HG03175 (cell line): ENCODE measurements at regions not wholly inside any gene's neighbourhood (a gene's known extent, or its start where the extent isn't known, plus 50 kb on each side); places are given as distances from the start of the nearest gene placed in this dataset.
"Not testable (repeated sequence)": the region's sequence is repeated elsewhere in the genome, so short reads cannot be mapped to it uniquely, and the experiment has no call there.

Experiments used
- ATAC-seq: cut with Tn5 transposase; IDR thresholded peaks from one replicate; pipeline ENCODE4 v1.9.1; 2021; ENCODE audit warnings: mild to moderate bottlenecking, moderate library complexity; ENCODE audit not compliant: unreplicated experiment

DNA sequence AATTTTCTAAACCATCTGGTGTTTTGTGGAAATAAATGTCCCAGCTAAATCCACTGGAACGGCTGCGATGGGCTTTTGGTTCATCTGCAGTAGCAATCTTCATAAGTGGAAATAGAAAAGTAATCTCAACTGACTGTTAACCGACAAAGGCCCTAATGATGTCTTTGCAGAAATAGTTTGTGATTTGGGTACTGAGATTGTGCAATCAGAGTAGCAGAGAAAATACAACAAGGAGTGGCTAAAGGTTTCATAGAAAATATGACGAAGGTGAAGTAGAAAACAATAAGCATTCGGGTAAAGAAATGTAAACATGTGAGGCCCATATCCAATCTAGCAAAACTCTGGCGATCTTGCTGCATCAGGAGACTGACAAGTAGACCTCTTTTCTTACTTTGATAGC is 262.6 kb upstream of the MCTP2 start:
- ATAC-seq, result no peak

DNA sequence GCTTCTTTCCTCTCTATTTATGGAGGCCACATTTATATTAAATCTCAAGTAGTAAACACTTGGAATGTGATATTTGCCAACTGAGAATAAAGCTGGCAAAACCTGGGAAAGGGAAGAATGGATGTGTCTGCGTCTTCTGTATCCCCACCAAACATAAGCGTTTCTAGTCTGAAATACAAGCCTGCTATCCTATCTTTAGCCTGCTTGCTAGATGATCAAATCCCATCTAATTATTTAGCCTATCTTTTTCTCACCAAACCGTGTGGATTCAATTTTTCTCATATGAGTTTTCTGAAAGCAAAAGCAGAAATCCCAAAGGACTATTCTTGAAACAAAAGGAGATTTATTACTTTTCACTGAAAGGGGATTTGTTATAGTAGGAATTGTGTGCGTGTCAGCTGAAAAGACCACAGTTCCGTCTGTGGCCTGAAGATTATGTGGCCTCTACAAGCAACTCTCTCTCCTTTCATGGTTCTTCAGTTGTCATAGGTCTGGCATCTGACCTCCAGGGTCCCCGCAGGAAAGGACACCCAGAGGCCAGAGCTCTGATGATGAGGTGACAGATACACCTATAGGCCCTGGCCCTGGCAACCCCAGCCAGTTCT is 266.0 kb upstream of the MCTP2 start:
- no peak for ATAC-seq

DNA sequence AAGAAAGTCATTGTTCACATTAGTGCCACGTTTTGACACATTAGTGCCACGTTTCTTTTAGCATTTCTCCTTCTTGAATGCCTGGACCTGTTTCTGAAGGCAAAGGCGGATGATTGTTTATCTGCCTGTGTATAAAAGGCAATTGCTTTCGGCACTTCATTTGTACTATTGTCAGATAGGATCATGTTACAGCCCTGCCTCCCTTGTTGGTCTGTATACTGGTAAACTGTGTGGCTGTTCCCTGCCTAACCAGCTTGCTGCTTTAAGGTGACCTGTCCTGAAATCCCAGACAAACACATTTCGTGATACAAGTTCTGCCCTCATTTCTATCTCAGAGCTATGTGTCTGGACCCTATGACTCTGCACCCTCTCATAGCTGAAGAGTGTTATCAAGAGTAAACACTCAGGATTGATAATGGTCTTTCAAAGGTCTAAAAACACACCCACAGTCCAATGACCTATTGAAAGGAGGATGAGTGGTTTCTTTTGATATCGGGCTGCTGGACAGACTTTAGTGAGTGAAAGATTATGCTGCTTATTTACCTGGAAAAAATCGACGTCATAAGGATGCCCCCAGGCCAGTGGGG is 276.3 kb upstream of the MCTP2 start:
- no peak for ATAC-seq

DNA sequence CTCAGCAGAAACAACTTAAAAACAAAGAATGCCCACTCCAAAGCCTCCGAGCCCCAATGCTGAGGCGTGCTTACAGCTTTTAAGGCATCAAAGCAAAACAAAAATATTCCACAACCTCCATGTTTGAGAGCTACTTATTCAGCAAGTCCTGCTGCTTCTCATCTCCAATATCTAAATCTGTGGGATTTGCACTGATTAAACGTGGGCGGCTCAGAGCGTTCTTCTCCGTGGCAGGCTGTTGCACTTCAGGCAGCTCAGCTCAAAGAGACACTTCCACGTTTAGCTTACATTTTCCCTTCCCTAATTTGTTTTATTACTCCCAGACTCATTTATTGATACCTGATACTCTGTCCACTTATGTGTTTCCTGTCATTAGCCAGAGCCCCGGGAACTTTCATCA is 282.6 kb upstream of the MCTP2 start:
- no peak for ATAC-seq

DNA sequence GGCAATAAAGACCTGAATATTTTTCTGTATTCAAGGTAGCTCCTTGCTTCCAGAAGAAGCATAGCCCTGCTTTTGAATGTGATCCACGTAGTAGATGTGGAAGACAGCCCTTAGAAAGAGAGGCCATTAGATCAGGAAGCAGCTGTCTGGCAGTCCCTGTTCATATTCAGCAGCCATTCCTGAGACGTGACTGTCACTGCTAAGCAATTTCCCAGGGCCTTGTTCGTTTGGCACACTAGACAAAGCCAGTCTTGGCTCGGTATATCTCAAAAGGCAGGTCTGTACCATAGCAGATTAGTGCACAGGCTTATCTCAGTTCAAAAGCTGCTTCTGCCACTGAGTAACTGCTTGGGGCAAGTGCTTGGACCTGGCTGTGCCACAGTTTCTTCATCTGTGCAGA is 287.8 kb upstream of the MCTP2 start:
- ATAC-seq, result no peak

DNA sequence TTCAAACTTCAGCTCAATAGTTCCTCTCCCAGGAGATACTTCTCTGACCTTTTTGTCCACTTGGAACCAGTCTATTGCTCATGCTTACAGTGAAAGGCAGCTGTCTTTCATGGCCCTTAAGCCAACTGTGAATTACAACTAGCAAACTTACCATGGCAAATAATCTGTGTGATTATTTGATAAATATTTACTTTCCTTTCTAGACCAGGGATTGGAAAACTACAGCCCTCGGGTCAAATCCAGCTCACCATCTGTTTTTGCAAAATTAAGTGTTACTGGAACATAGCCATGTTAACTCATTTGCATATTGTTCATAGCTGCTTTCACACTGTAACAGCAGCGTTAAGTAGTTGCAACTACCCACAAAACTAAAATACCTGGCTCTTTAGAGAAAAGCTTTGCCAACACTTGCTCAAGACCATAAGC is 289.1 kb upstream of the MCTP2 start:
- no peak for ATAC-seq

DNA sequence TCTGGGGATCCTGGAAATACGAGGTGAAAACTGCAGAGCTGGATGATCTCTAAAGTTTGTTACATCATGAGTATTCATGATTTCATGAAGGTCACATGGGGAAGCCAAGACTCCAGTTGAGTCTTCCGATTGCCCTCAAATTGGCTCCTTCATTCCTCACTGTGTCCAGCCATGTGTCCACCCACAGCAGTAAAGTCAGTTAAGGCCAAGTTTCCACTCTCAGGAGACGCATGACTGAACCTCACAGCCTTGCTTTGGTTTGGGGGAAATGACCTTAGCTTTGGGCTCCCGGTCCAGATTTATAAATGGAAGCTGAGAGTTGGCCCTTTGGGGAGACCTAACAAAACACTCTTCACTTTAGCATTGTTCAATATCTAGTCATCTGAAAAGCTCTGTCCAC is 289.7 kb upstream of the MCTP2 start:
- no peak for ATAC-seq

DNA sequence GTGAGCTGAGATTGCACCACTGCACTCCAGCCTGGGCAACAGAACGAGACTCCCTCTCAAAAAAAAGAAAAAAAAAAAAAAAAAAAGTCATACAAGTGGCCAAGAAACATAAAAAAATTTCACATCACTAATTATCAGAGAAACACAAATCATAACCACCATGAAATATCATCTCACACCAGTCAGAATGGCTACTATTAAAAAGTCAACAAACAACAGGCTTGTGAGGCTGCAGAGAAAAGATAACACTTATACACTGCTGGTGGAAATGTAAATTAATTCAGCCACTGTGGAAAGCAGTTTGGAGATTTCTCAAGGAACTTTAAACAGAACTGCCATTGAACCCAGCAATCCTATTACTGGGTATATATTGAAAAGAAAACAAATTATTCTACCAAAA is 291.1 kb upstream of the MCTP2 start:
- no peak for ATAC-seq

DNA sequence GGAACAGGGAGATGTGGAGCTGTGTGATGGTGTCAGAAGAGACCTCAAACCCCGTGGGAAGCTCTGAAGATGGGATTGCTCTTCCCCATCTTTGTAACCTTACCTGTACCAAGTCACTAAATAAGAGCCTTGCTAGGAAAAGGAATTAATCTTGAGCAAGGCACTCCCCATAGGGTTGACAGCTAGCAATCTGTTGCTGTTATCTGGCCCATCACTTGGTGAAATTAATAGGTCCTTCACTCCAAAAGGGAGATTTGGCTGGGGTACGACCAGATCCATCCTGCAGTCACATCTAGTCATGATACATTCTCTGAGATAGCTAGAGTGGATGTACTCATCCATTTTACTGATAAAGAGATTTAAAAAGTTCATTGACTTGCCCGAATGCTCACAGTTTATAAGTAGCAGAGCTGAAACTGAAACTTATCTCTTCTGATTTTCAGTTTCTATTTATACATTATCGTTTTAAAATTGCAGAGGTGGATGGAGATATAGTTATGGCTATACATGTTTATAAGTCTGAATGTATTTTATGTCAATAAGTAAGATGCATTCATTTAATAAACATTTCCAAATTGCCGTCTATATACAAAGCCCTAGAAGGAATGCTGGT is 299.1 kb upstream of the MCTP2 start:
- peak; percentile 91 for ATAC-seq

DNA sequence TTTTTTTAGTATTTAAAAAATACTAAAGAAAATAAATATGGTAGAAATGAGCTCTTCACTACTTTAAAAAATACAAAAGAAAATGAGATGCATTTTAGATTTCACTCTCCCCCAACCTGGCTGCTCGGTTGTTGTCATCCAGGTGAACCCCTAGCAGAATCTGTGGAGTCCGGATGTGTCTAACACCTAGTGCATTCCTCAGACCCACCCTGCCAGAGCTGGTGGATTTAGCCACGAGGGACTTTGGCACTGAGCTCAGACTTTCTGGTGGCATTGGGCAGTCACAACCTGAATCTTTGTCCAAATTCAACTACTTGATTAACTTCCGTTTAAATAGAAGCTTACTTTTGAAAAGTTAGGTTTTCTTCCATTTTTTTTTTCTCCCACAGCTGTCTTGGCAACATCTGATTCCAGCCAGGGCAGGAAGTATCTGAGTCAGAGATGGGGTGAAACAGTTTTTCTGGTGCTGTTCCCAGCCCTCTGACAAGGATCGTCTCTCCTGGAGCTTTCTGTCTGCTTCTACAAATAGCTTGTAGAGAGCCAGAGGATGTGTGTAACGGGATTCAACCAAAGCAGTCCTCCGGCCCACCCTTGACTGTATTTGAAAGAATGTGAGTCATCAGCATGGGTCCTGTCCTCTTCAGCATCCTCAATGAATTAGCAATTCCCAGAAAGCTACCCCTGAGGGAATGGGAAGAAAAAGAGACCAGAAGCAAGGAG is 301.8 kb upstream of the MCTP2 start:
- no peak for ATAC-seq

DNA sequence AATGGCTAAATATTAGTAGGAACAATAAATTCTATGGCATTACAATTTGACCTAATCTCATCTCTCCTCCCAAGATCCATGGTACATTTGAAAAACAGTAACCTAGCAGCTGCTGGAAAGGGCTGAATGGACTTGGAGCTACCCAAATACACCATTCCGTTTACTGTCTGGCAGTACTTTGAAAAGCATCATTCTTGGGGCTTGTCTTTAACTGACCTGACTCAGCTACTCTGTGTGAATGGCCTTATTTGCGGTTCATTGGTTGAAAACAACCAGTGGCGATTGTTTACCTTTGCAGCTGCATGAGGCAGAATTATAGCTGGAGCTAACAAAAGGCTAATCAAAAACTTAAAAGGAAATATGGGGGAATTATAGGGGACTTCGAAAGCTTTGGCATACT is 311.2 kb upstream of the MCTP2 start:
- ATAC-seq, result no peak

DNA sequence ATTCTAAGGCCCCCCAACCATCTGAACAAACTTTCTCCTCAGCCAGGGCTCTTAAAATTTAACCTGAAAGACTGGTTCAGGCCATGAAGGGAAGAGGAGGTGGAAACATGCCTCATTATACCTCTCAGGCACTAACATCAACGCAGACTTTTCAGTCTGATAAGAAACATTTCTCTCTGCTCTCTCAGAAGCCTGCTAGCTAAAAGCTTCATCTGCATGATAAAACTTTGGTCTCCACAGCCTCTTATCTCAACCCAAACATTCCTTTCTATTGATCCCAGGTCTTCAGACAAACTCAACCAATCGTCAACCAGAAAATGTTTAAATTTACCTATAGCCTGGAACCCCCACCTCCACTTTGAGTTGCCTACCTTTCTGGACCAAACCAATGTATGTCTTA is 312.6 kb upstream of the MCTP2 start:
- ATAC-seq, result not testable (repeated sequence)

DNA sequence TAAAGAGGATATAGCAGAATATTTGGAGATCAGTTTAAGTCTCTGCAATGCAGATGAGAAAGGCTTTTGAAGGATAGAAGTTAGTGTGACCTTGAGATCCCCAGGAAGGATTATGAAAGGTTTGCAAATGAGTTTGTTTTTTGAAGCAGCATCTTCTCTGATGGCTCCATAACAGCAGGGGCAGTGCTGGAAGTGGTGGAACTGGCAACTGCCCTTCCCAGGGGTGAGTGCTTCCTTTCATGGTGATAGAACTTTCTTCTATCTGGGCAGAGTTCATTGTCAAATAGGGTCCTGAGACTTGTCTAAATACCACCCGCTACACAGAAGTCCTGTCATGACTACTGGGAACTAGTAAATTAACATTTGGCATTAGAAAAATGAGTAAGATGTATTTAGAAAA is 314.2 kb upstream of the MCTP2 start:
- ATAC-seq, result no peak

DNA sequence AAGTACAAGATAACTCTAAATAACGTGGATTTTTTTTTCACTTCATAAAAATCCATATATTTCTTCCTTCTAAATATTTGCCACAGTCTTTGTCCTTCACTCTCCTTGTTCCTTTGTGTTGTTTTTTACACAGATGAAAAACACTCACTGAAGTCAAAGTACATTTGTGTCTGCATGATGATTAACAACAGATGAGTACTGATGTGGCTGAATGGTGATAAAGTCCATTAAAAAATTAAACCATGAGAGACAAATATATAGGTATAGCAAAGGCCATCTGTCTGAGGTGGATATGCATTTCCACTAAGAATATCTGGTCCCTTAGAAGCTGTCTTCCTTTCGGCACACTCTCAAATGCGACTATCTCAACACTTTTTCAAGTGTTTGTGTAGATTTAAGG is 317.5 kb upstream of the MCTP2 start:
- no peak for ATAC-seq

DNA sequence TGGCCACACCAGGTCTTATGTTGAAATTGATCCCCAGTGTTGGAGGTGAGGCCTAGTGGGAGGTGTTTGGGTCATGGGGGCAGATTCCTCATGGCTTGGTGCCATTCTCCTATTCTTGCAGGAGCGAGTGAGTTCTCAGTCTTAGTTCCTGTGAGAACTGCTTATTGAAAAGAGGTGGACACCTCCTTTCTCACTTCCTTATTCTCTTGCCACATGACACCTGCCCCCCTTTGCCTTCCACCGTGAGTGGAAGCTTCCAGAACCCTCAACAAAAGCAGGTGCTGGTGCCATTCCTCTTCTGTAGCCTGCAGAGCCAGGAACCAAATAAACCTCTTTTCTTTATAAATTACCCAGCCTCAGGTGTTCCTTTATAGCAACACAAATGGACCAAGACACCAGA is 318.1 kb upstream of the MCTP2 start:
- ATAC-seq, result peak; percentile 78

DNA sequence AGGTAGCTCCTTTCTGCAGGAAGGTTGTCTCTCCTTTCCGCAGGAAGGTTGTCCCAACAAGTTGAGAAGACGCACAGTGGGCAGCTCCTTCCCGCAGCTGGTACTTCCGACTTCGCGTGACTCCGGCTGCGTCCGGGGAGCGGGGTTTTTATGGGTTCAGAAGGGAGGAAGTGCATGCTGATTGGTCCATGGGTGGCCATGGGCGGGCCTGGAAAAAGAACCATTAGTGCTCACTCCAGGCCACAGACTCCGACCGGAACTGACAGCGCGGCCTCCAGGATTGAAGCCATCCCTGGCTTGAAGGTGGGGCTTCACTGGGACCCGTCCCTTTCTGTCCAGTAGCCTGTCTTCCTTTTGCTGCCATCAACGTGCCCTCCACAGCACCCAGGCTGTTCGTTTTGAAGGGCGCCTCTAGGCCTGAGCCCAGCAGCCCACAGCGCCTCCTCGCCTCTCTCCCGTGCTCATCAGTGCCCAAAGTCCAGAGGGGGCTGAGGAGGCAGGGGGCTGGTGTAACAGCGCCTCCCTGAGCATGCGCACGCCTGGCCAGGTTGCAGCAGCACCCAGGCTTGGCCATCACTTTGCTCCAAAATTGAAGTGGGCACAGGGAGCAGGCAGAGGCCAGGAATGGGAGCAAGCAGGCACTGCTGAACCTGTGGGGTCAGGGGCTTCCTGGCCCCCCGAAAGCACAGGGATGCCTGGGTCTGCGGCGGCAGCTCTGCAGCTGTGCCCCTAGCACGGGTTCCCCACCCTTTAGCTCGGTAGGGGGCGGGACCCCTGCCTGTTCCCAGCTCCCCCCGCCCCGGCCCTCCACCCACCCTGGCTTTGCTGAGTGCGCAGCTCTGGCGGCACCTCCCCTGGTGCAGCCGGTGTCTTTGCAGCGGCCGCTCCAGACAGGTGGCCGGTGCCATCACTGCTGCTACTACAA is 330.6 kb upstream of the MCTP2 start:
- no peak for ATAC-seq

DNA sequence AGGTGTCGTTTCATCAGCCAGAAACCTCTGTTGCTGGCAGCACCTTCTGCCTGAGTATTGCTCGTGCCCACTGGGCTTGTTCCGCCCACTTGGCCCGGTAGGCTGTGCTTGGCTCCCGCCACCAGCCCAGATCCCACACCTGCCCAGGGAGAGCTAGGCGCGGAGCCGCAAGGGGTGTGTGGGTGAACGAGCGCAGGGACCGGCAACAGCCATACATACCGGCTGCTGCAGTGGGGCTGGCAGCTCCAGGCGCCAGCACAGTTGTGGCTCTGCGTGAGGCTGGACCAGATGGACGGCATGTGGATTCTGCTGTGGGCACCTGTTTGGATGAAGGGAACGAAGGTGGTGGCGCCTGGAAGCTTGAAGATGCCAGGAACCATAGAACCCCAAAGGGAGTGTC is 331.5 kb upstream of the MCTP2 start:
- ATAC-seq, result no peak

DNA sequence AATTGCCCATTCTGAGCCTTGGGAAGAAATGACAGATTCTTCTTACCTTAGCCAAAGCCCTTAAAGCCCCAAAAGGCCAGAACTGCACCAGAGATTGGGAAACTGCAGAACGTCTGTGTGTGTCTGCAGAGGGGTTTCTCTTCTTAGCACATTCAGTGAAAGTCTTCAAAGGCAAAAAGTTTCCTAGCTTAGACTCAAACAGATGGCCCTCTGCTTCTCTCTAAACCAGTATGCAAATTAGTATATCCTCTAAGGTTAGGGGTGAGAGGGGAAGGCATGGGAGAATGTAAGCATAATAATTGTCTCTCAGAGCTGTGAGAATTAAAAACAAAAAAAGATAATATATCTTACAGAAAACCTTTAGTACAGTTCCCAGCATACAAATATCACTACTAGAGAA is 334.0 kb upstream of the MCTP2 start:
- ATAC-seq, result no peak

DNA sequence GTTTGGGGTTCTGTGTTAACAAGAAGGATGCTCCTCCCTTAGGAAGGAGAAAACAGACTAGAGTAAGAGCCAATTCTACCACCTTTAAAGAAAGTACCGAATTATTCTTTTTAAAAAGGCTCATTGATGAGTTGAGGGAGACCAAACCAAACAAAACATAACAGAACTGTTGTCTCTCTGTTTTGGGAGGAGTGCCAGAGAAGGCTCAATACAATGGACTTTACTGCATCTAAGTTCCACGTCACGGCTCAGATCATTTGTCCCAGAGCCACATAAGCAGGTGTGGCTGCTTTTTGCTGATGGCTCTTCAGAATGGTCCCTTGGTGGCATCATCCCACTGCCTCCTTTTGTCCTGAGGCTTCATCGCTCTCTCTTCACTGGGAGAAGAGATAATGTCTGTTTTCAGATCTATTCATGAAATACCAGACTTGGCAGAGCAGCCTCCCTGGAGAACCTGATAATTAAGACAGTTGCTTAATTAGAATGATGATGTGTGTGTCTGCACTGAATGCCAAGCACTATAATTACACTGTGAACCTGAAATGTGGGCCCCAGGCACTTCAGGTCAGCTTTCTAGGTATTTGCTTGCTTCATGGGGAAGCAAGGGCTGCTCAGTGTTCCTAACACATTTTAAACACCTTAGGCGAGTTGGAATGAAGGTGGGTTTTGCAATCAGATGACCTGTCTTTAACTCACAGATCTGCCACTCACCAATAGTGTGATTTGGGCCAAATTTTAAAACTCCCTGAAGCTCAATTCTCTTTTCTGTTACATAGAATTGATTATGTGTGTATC is 335.2 kb upstream of the MCTP2 start:
- no peak for ATAC-seq

DNA sequence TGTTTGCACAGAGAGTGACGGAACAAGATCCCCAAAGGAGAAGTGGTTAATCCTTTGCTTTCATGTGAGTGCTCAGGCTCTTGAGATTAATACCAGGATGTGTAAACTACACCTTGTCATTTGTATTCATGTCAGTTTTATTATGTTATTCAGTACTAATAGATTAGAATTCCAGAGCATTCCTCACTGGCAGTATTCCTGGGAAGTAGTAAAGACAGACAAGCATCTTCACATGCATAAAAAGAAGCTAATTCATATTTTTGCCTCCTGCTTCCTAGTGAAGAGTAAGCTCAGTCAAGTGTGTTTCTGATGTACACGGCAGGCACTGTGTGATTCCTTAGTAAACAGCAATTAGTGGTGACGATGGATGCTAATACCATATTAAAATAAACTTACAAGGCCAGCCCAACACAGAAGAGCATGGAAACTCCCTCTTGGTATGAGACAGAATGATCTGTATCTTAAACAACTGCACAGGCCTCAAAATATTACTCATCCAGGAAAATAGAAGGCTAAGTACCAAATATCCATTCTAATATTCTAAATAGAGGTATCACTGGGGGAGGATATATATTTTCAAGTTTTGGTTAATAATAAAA is 336.8 kb upstream of the MCTP2 start:
- no peak for ATAC-seq
